HEK293 (cell line): ENCODE measurements at regions not wholly inside any gene's neighbourhood (a gene's known extent, or its start where the extent isn't known, plus 50 kb on each side); places are given as distances from the start of the nearest gene placed in this dataset.

Experiments used
- CTCF ChIA-PET: fragments of 350-600 bp; formaldehyde crosslinking; extraction: SDS; loops from one replicate; lab custom pipeline; 2021; ENCODE audit warnings: antibody characterized with exemption; lab: Yijun Ruan, JAX
- POLR2A ChIA-PET: fragments of 300-600 bp; formaldehyde crosslinking; extraction: SDS; loops from one replicate; lab custom pipeline; 2020; ENCODE audit warnings: antibody characterized with exemption, inconsistent platforms; lab: Yijun Ruan, JAX
- H3K27ac ChIP-seq: fragments of 200-500 bp; sonication (Bioruptor generic); 2 replicates; pipeline ENCODE4 v1.5.1; 2014; ENCODE audit warnings: low read depth, low read length, control low read depth, inconsistent platforms; ENCODE audit errors: extremely low read depth
- H3K36me3 ChIP-seq, 2 experiments: fragments of 200-500 bp in 1 of 2; sonication (Bioruptor generic) in 1 of 2; 1 replicate in 1 of 2; 2 replicates in 1 of 2; pipeline ENCODE4 v1.5.1; 2014 to 2017; ENCODE audit warnings: inconsistent platforms in 2 of 2, low read length in 2 of 2; ENCODE audit not compliant: control insufficient read depth in 2 of 2, insufficient read depth in 1 of 2
- H3K4me1 ChIP-seq: fragments of 200-500 bp; sonication (Bioruptor generic); 2 replicates; pipeline ENCODE4 v1.5.1; 2014; ENCODE audit warnings: mild to moderate bottlenecking, low read length, inconsistent platforms; ENCODE audit not compliant: control insufficient read depth, insufficient read depth
- H3K4me3 ChIP-seq: 2 replicates; pipeline ENCODE4 v1.5.1; 2011; ENCODE audit warnings: low read depth, mild to moderate bottlenecking, control low read depth, low read length, moderate library complexity
- H3K9me3 ChIP-seq: fragments of 200-500 bp; sonication (Bioruptor generic); 2 replicates; pipeline ENCODE4 v1.5.1; 2014; ENCODE audit warnings: low read depth, low read length, inconsistent platforms; ENCODE audit not compliant: control insufficient read depth, insufficient read depth
- FEZF1 ChIP-seq: fragments of 450-650 bp; formaldehyde crosslinking; IDR thresholded peaks from 2 replicates; pipeline ENCODE4 v1.5.1; 2016; ENCODE audit warnings: missing biosample characterization, missing genetic modification characterization
- HOXD13 ChIP-seq: sonication (generic); formaldehyde crosslinking; IDR thresholded peaks from 2 replicates; pipeline ENCODE4 v1.8.0; 2022; ENCODE audit warnings: missing genetic modification reagents, borderline replicate concordance
- IKZF3 ChIP-seq: fragments of 450-650 bp; IDR thresholded peaks from 2 replicates; pipeline ENCODE4 v1.5.0; 2018; ENCODE audit warnings: missing biosample characterization, mild to moderate bottlenecking, missing genetic modification characterization, moderate library complexity
- INSM2 ChIP-seq: fragments of 450-650 bp; formaldehyde crosslinking; IDR thresholded peaks from 2 replicates; pipeline ENCODE4 v1.5.1; 2016; ENCODE audit warnings: missing biosample characterization, missing genetic modification characterization
- KLF10 ChIP-seq: fragments of 450-650 bp; IDR thresholded peaks from 2 replicates; pipeline ENCODE4 v1.5.1; 2018; ENCODE audit warnings: missing biosample characterization, mild to moderate bottlenecking, missing genetic modification characterization
- OSR2 ChIP-seq: fragments of 450-650 bp; formaldehyde crosslinking; IDR thresholded peaks from 2 replicates; pipeline ENCODE4 v1.5.1; 2016; ENCODE audit warnings: missing biosample characterization, missing genetic modification characterization
- PRDM1 ChIP-seq: fragments of 450-650 bp; formaldehyde crosslinking; IDR thresholded peaks from 2 replicates; pipeline ENCODE4; 2016; ENCODE audit warnings: missing biosample characterization, missing genetic modification characterization
- PRDM2 ChIP-seq: fragments of 450-650 bp; formaldehyde crosslinking; IDR thresholded peaks from 2 replicates; pipeline ENCODE4 v1.5.1; 2016; ENCODE audit warnings: missing biosample characterization, missing genetic modification characterization, borderline replicate concordance
- REPIN1 ChIP-seq: fragments of 450-650 bp; formaldehyde crosslinking; IDR thresholded peaks from 2 replicates; pipeline ENCODE4 v1.5.1; 2017; ENCODE audit warnings: missing biosample characterization, missing genetic modification characterization, low read depth
- ZFP37 ChIP-seq: fragments of 450-650 bp; formaldehyde crosslinking; IDR thresholded peaks from 2 replicates; pipeline ENCODE4 v1.5.1; 2016; ENCODE audit warnings: missing biosample characterization, missing genetic modification characterization
- ZNF174 ChIP-seq: fragments of 450-650 bp; formaldehyde crosslinking; IDR thresholded peaks from 2 replicates; pipeline ENCODE4 v1.5.0; 2017; ENCODE audit warnings: missing biosample characterization, mild to moderate bottlenecking, missing genetic modification characterization
- ZNF239 ChIP-seq: fragments of 450-650 bp; formaldehyde crosslinking; IDR thresholded peaks from 2 replicates; pipeline ENCODE4 v1.5.1; 2016; ENCODE audit warnings: missing biosample characterization, missing genetic modification characterization
- ZNF292 ChIP-seq: fragments of 450-650 bp; formaldehyde crosslinking; IDR thresholded peaks from 2 replicates; pipeline ENCODE4 v1.5.1; 2016; ENCODE audit warnings: low read depth, missing biosample characterization, missing genetic modification characterization, borderline replicate concordance
- ZNF366 ChIP-seq: fragments of 450-650 bp; formaldehyde crosslinking; conservative IDR thresholded peaks from 2 replicates; pipeline ENCODE4 v1.5.1; 2016; ENCODE audit warnings: missing biosample characterization, missing genetic modification characterization
- ZNF530 ChIP-seq: fragments of 450-650 bp; formaldehyde crosslinking; IDR thresholded peaks from 2 replicates; pipeline ENCODE4 v1.5.1; 2016; ENCODE audit warnings: low read depth, missing biosample characterization, missing genetic modification characterization
- ZNF571 ChIP-seq: fragments of 450-650 bp; formaldehyde crosslinking; IDR thresholded peaks from 2 replicates; pipeline ENCODE4 v1.5.0; 2017; ENCODE audit warnings: missing biosample characterization, missing genetic modification characterization
- ZNF624 ChIP-seq: fragments of 450-650 bp; formaldehyde crosslinking; IDR thresholded peaks from 2 replicates; pipeline ENCODE4 v1.5.1; 2017; ENCODE audit warnings: missing biosample characterization, missing genetic modification characterization
- ZNF658 ChIP-seq: fragments of 450-650 bp; formaldehyde crosslinking; IDR thresholded peaks from 2 replicates; pipeline ENCODE4; 2016; ENCODE audit warnings: missing biosample characterization, missing genetic modification characterization
- ZNF677 ChIP-seq: fragments of 450-650 bp; IDR thresholded peaks from 2 replicates; pipeline ENCODE4 v1.5.0; 2018; ENCODE audit warnings: missing biosample characterization, mild to moderate bottlenecking, missing genetic modification characterization, moderate library complexity
- ZNF785 ChIP-seq: fragments of 450-650 bp; formaldehyde crosslinking; IDR thresholded peaks from 2 replicates; pipeline ENCODE4 v1.5.1; 2016; ENCODE audit warnings: missing biosample characterization, missing genetic modification characterization
- ZNF792 ChIP-seq: fragments of 450-650 bp; formaldehyde crosslinking; IDR thresholded peaks from 2 replicates; pipeline ENCODE4 v1.5.1; 2016; ENCODE audit warnings: missing biosample characterization, missing genetic modification characterization
- ZNF843 ChIP-seq: fragments of 450-650 bp; formaldehyde crosslinking; IDR thresholded peaks from 2 replicates; pipeline ENCODE4 v1.5.1; 2016; ENCODE audit warnings: missing biosample characterization, missing genetic modification characterization
- TF ChIP-seq, protein P1 (sequence below): fragments of 450-650 bp; formaldehyde crosslinking; conservative IDR thresholded peaks from 2 replicates; pipeline ENCODE4 v1.5.1; 2016; ENCODE audit warnings: low read depth, missing biosample characterization, missing genetic modification characterization
- TF ChIP-seq, protein P2 (sequence below): fragments of 450-650 bp; formaldehyde crosslinking; IDR thresholded peaks from 2 replicates; pipeline ENCODE4 v1.5.1; 2016; ENCODE audit warnings: missing biosample characterization, missing genetic modification characterization, borderline replicate concordance

- TF ChIP-seq OSR2 (tag by site-specific recombination) (no peak), ZNF785 (no peak), ZNF792 (tag by site-specific recombination) (no peak), ZNF624 (tag by site-specific recombination) (no peak), PRDM2 (no peak), ZFP37 (tag by site-specific recombination) (no peak)
These were observed 151.8 kb downstream of the SEC61B start (continued) for GRCh38 chr9:99373912-99374311.

GRCh38 chr9:99374793-99375192 lies 152.7 kb downstream of the SEC61B start:
- no peak overlapping the region for H3K27ac ChIP-seq
- H3K4me1 ChIP-seq = no peaks in the 10 kb centered on the region
- ChIA-PET POLR2A (no interaction called here), CTCF (no interaction called here)
- TF ChIP-seq, protein P1, sequence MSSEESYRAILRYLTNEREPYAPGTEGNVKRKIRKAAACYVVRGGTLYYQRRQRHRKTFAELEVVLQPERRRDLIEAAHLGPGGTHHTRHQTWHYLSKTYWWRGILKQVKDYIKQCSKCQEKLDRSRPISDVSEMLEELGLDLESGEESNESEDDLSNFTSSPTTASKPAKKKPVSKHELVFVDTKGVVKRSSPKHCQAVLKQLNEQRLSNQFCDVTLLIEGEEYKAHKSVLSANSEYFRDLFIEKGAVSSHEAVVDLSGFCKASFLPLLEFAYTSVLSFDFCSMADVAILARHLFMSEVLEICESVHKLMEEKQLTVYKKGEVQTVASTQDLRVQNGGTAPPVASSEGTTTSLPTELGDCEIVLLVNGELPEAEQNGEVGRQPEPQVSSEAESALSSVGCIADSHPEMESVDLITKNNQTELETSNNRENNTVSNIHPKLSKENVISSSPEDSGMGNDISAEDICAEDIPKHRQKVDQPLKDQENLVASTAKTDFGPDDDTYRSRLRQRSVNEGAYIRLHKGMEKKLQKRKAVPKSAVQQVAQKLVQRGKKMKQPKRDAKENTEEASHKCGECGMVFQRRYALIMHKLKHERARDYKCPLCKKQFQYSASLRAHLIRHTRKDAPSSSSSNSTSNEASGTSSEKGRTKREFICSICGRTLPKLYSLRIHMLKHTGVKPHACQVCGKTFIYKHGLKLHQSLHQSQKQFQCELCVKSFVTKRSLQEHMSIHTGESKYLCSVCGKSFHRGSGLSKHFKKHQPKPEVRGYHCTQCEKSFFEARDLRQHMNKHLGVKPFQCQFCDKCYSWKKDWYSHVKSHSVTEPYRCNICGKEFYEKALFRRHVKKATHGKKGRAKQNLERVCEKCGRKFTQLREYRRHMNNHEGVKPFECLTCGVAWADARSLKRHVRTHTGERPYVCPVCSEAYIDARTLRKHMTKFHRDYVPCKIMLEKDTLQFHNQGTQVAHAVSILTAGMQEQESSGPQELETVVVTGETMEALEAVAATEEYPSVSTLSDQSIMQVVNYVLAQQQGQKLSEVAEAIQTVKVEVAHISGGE (tag by site-specific recombination) = no peak
- TF ChIP-seq ZNF843 (tag by site-specific recombination) (no peak), ZNF658 (tag by site-specific recombination) (no peak), ZNF677 (tag by site-specific recombination) (no peak), INSM2 (tag by site-specific recombination) (no peak), KLF10 (no peak), PRDM1 (tag by site-specific recombination) (no peak), ZNF239 (tag by site-specific recombination) (no peak), REPIN1 (tag by site-specific recombination) (no peak), ZNF292 (tag by site-specific recombination) (no peak), FEZF1 (tag by site-specific recombination) (no peak), HOXD13 (CRISPR knock-in tag) (no peak), ZNF571 (no peak), ZNF530 (tag by site-specific recombination) (no peak), IKZF3 (tag by site-specific recombination) (no peak), ZNF174 (tag by site-specific recombination) (no peak), ZNF366 (tag by site-specific recombination) (no peak)
- TF ChIP-seq, protein P2, sequence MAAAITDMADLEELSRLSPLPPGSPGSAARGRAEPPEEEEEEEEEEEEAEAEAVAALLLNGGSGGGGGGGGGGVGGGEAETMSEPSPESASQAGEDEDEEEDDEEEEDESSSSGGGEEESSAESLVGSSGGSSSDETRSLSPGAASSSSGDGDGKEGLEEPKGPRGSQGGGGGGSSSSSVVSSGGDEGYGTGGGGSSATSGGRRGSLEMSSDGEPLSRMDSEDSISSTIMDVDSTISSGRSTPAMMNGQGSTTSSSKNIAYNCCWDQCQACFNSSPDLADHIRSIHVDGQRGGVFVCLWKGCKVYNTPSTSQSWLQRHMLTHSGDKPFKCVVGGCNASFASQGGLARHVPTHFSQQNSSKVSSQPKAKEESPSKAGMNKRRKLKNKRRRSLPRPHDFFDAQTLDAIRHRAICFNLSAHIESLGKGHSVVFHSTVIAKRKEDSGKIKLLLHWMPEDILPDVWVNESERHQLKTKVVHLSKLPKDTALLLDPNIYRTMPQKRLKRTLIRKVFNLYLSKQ = no peak
- H3K9me3 ChIP-seq = no peaks in the 10 kb centered on the region
- H3K36me3 ChIP-seq = no peaks in the 10 kb centered on the region
- no peak overlapping the region for H3K4me3 ChIP-seq
